ENCODE measurements at regions not wholly inside any gene's neighbourhood (a gene's known extent, or its start where the extent isn't known, plus 50 kb on each side); places are given as distances from the start of the nearest gene placed in this dataset.

DNA sequence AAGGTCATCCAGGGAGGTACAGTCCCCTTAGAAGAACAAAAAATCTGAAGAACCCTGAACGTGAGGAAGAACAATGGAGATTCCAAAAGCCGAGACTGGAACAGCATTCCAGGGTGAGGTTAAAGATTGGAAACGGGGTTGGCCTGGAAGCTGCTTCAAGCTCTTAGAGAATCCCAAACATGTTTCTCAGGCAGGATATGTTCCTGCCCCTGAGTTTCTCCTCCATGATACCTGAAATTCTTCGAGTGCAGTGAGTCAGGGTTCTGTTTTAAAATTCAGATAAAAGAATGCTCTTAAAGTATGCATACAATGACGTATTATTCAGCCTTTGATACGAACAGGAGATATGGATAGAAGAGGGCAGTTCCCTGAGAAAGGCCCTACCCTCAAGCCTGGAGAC is 293.1 kb downstream of the HS3ST3B1 start:
- TF ChIP-seq CTCF (IDR thresholded peaks at IDR 0.05) (no peak), POLR2A (IDR thresholded peaks at IDR 0.05) (no peak)
